SU-DHL-6 (cell line): ENCODE measurements at regions not wholly inside any gene's neighbourhood (a gene's known extent, or its start where the extent isn't known, plus 50 kb on each side); places are given as distances from the start of the nearest gene placed in this dataset.

Source experiments
- CTCF ChIP-seq: fragments of 200-600 bp; sonication (generic); IDR thresholded peaks from one replicate; pipeline ENCODE4 v1.5.1; 2017; ENCODE audit warnings: antibody characterized with exemption, mild to moderate bottlenecking, low read length, moderate library complexity; ENCODE audit not compliant: insufficient read depth, poor library complexity, severe bottlenecking
- EZH2phosphoT487 ChIP-seq: fragments of 200-600 bp; sonication (generic), shearing (Covaris generic); conservative IDR thresholded peaks from 2 replicates; pipeline ENCODE4 v1.6.1; 2018; ENCODE audit warnings: mild to moderate bottlenecking, antibody characterized with exemption, low read length, moderate library complexity, mixed read lengths

GRCh38 chr4:138062929-138063328 lies 179.2 kb downstream of the SLC7A11 start:
- TF ChIP-seq CTCF, result no peak
- TF ChIP-seq EZH2phosphoT487, result no peak
